GM23338 (cell line): ENCODE measurements at regions not wholly inside any gene's neighbourhood (a gene's known extent, or its start where the extent isn't known, plus 50 kb on each side); places are given as distances from the start of the nearest gene placed in this dataset.

Experiments used
- CREB1 ChIP-seq: fragments of 250-450 bp; sonication (Bioruptor Pico); IDR thresholded peaks from 2 replicates; pipeline ENCODE4 v1.5.0; 2020; ENCODE audit warnings: low read depth, mild to moderate bottlenecking, moderate library complexity
- EZH2 ChIP-seq: fragments of 200-600 bp; sonication (generic); IDR thresholded peaks from one replicate; pipeline ENCODE4 v1.8.0; 2017; ENCODE audit warnings: antibody characterized with exemption, mild to moderate bottlenecking, low read depth; ENCODE audit not compliant: unreplicated experiment
- EZH2phosphoT487 ChIP-seq: fragments of 200-600 bp; sonication (generic); IDR thresholded peaks from one replicate; pipeline ENCODE4 v1.8.1; 2018; ENCODE audit warnings: antibody characterized with exemption; ENCODE audit not compliant: unreplicated experiment
- JUNB ChIP-seq: IDR thresholded peaks from one replicate; pipeline ENCODE4 v1.6.1; 2016; ENCODE audit warnings: antibody characterized with exemption; ENCODE audit not compliant: unreplicated experiment
- NANOG ChIP-seq: IDR thresholded peaks from 2 replicates; pipeline ENCODE4 v1.6.1; 2016; ENCODE audit warnings: antibody characterized with exemption, borderline replicate concordance
- POLR2AphosphoS5 ChIP-seq: IDR thresholded peaks from 2 replicates; pipeline ENCODE4 v1.6.1; 2016; ENCODE audit warnings: antibody characterized with exemption, low read depth
- STAT1 ChIP-seq: IDR thresholded peaks from one replicate; pipeline ENCODE4 v1.6.1; 2016; ENCODE audit warnings: antibody characterized with exemption; ENCODE audit not compliant: unreplicated experiment
- ZNF331 ChIP-seq: fragments of 250-450 bp; sonication (Bioruptor Pico); IDR thresholded peaks from 2 replicates; pipeline ENCODE4 v1.5.0; 2020; ENCODE audit warnings: low read depth, mild to moderate bottlenecking, moderate library complexity
- TF ChIP-seq, protein P1 (sequence below), 2 experiments: fragments of 200-600 bp in 1 of 2; sonication (generic) in 1 of 2; conservative IDR thresholded peaks; 2 replicates each; pipeline versions ENCODE4 v1.5.1 to v1.6.1; 2016 to 2017; ENCODE audit warnings: antibody characterized with exemption in 2 of 2, low read depth in 2 of 2, mild to moderate bottlenecking in 2 of 2, moderate library complexity in 1 of 2
- TF ChIP-seq, protein P2 (sequence below): fragments of 250-450 bp; sonication (Bioruptor Pico); IDR thresholded peaks from 2 replicates; pipeline ENCODE4 v1.5.0; 2020; ENCODE audit warnings: mild to moderate bottlenecking, moderate library complexity
- TF ChIP-seq, protein P3 (sequence below): IDR thresholded peaks from one replicate; pipeline ENCODE4 v1.6.1; 2018; ENCODE audit warnings: antibody characterized with exemption; ENCODE audit not compliant: unreplicated experiment

DNA sequence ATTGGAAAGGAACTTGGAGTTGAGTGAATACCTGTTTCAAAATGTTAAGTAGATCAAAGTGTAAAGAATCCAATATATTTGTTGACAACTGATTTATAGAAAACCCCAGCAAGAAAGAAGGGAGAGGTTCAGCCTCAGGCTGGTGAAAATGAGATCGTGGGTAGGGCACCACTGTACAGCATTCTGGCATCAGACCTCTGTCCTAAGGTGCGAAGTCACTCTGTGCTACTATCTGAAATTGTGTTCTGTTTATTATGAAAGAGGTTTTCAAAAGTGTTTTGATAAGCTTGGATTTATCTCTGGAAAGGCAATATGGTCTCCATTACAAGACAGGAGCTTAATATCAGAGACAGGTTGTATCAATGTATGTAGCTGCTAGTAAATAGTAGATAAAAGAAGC lies 80.5 kb upstream of the MAP4K3 start:
- TF ChIP-seq NANOG (no peak), EZH2phosphoT487 (no peak), EZH2 (no peak), POLR2AphosphoS5 (no peak), CREB1 (CRISPR knock-in tag) (no peak), STAT1 (no peak), JUNB (no peak), ZNF331 (no peak)
- TF ChIP-seq, protein P1, sequence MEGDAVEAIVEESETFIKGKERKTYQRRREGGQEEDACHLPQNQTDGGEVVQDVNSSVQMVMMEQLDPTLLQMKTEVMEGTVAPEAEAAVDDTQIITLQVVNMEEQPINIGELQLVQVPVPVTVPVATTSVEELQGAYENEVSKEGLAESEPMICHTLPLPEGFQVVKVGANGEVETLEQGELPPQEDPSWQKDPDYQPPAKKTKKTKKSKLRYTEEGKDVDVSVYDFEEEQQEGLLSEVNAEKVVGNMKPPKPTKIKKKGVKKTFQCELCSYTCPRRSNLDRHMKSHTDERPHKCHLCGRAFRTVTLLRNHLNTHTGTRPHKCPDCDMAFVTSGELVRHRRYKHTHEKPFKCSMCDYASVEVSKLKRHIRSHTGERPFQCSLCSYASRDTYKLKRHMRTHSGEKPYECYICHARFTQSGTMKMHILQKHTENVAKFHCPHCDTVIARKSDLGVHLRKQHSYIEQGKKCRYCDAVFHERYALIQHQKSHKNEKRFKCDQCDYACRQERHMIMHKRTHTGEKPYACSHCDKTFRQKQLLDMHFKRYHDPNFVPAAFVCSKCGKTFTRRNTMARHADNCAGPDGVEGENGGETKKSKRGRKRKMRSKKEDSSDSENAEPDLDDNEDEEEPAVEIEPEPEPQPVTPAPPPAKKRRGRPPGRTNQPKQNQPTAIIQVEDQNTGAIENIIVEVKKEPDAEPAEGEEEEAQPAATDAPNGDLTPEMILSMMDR (conservative IDR thresholded peaks at IDR 0.05; ENCODE audit: low read depth in 2 of 2): no peak
- TF ChIP-seq, protein P2, sequence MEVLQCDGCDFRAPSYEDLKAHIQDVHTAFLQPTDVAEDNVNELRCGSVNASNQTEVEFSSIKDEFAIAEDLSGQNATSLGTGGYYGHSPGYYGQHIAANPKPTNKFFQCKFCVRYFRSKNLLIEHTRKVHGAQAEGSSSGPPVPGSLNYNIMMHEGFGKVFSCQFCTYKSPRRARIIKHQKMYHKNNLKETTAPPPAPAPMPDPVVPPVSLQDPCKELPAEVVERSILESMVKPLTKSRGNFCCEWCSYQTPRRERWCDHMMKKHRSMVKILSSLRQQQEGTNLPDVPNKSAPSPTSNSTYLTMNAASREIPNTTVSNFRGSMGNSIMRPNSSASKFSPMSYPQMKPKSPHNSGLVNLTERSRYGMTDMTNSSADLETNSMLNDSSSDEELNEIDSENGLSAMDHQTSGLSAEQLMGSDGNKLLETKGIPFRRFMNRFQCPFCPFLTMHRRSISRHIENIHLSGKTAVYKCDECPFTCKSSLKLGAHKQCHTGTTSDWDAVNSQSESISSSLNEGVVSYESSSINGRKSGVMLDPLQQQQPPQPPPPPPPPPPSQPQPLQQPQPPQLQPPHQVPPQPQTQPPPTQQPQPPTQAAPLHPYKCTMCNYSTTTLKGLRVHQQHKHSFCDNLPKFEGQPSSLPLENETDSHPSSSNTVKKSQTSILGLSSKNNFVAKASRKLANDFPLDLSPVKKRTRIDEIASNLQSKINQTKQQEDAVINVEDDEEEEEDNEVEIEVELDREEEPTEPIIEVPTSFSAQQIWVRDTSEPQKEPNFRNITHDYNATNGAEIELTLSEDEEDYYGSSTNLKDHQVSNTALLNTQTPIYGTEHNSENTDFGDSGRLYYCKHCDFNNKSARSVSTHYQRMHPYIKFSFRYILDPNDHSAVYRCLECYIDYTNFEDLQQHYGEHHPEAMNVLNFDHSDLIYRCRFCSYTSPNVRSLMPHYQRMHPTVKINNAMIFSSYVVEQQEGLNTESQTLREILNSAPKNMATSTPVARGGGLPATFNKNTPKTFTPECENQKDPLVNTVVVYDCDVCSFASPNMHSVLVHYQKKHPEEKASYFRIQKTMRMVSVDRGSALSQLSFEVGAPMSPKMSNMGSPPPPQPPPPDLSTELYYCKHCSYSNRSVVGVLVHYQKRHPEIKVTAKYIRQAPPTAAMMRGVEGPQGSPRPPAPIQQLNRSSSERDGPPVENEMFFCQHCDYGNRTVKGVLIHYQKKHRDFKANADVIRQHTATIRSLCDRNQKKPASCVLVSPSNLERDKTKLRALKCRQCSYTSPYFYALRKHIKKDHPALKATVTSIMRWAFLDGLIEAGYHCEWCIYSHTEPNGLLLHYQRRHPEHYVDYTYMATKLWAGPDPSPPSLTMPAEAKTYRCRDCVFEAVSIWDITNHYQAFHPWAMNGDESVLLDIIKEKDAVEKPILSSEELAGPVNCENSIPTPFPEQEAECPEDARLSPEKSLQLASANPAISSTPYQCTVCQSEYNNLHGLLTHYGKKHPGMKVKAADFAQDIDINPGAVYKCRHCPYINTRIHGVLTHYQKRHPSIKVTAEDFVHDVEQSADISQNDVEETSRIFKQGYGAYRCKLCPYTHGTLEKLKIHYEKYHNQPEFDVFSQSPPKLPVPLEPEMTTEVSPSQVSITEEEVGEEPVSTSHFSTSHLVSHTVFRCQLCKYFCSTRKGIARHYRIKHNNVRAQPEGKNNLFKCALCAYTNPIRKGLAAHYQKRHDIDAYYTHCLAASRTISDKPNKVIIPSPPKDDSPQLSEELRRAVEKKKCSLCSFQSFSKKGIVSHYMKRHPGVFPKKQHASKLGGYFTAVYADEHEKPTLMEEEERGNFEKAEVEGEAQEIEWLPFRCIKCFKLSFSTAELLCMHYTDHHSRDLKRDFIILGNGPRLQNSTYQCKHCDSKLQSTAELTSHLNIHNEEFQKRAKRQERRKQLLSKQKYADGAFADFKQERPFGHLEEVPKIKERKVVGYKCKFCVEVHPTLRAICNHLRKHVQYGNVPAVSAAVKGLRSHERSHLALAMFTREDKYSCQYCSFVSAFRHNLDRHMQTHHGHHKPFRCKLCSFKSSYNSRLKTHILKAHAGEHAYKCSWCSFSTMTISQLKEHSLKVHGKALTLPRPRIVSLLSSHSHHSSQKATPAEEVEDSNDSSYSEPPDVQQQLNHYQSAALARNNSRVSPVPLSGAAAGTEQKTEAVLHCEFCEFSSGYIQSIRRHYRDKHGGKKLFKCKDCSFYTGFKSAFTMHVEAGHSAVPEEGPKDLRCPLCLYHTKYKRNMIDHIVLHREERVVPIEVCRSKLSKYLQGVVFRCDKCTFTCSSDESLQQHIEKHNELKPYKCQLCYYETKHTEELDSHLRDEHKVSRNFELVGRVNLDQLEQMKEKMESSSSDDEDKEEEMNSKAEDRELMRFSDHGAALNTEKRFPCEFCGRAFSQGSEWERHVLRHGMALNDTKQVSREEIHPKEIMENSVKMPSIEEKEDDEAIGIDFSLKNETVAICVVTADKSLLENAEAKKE: no peak
- TF ChIP-seq, protein P3, sequence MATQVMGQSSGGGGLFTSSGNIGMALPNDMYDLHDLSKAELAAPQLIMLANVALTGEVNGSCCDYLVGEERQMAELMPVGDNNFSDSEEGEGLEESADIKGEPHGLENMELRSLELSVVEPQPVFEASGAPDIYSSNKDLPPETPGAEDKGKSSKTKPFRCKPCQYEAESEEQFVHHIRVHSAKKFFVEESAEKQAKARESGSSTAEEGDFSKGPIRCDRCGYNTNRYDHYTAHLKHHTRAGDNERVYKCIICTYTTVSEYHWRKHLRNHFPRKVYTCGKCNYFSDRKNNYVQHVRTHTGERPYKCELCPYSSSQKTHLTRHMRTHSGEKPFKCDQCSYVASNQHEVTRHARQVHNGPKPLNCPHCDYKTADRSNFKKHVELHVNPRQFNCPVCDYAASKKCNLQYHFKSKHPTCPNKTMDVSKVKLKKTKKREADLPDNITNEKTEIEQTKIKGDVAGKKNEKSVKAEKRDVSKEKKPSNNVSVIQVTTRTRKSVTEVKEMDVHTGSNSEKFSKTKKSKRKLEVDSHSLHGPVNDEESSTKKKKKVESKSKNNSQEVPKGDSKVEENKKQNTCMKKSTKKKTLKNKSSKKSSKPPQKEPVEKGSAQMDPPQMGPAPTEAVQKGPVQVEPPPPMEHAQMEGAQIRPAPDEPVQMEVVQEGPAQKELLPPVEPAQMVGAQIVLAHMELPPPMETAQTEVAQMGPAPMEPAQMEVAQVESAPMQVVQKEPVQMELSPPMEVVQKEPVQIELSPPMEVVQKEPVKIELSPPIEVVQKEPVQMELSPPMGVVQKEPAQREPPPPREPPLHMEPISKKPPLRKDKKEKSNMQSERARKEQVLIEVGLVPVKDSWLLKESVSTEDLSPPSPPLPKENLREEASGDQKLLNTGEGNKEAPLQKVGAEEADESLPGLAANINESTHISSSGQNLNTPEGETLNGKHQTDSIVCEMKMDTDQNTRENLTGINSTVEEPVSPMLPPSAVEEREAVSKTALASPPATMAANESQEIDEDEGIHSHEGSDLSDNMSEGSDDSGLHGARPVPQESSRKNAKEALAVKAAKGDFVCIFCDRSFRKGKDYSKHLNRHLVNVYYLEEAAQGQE: no peak
